ENCODE measurements at regions not wholly inside any gene's neighbourhood (a gene's known extent, or its start where the extent isn't known, plus 50 kb on each side); places are given as distances from the start of the nearest gene placed in this dataset.

DNA sequence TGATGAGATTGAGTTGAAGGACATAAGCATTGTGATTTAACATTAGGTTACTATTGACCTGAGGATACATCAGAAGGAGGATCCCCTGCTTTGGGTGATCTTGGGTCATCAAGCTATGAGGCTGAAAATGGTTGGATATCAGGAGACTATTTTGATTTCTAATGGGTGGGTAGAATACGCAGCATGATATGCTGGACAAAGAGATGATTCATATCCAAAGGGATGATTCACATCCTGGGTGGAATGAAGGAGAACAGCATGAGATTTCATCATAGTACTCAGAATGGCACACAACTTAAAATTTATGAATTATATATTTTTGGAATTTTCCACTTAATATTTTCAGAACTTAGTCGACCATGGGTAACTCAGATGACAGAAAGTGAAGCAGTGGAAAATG, 1759.5 kb upstream of the C9orf72 start:
- TF ChIP-seq CTCF (conservative IDR thresholded peaks at IDR 0.05; ENCODE audit: control insufficient read depth, insufficient read depth, low read depth, low read length), result no peak
- H3K4me3 ChIP-seq (ENCODE audit: control insufficient read depth, low read depth, low read length), result no peak overlapping the region
- peak; percentile 81 for DNase-seq (ENCODE audit: low read depth)

DNA sequence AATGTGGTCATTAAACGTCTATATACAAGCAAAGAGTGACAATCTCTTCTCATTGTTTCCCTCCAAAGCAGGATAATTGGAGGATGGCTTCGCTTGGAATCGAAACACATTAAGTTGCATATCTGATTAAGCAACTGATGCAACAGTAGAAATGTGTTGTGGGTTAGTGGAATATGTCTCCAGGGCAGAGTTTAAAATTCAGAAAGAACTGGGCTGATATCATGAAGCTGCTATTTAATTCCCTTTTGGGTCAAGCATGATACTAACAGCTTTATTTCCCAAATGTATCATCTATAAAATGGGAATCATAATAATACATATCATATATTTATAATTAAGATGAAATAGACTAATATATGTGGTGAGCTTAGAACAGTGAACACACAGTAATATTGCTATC, 1763.0 kb upstream of the C9orf72 start:
- H3K4me3 ChIP-seq (ENCODE audit: control insufficient read depth, low read depth, low read length), result no peak overlapping the region
- no peak for TF ChIP-seq CTCF (conservative IDR thresholded peaks at IDR 0.05; ENCODE audit: control insufficient read depth, insufficient read depth, low read depth, low read length)
- no peak for DNase-seq (ENCODE audit: low read depth)

DNA sequence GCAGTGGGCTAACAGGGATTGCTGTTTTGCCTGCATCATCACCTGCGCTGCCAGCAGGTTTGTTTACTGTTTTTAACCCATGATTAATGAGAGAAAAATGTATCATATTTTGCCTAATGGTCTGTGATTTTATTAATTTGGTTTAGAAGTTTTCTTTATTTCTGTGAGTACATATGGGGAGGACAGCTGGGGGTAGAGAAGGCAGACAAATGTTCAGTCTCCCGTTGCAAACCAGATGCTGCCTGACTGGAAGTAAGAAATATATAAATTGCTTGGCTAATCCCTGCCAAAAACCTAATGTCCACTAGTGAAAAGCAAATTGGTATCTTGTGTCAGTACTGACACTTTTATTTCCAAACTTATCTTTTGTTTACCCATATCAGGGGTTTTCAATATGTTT, 1766.1 kb upstream of the C9orf72 start:
- H3K4me3 ChIP-seq (ENCODE audit: control insufficient read depth, low read depth, low read length), result no peak overlapping the region
- no peak for TF ChIP-seq CTCF (conservative IDR thresholded peaks at IDR 0.05; ENCODE audit: control insufficient read depth, insufficient read depth, low read depth, low read length)
- no peak for DNase-seq (ENCODE audit: low read depth)

GRCh38 chr9:29348999-29349398, 1775.7 kb upstream of the C9orf72 start:
- no peak overlapping the region for H3K4me3 ChIP-seq (ENCODE audit: control insufficient read depth, low read depth, low read length)
- no peak for TF ChIP-seq CTCF (conservative IDR thresholded peaks at IDR 0.05; ENCODE audit: control insufficient read depth, insufficient read depth, low read depth, low read length)
- peak; percentile 24 for DNase-seq (ENCODE audit: low read depth)

GRCh38 chr9:29389421-29389820, 1816.1 kb upstream of the C9orf72 start:
- peak; percentile 2 for DNase-seq (ENCODE audit: low read depth)
- no peak for TF ChIP-seq CTCF (conservative IDR thresholded peaks at IDR 0.05; ENCODE audit: control insufficient read depth, insufficient read depth, low read depth, low read length)
- no peak overlapping the region for H3K4me3 ChIP-seq (ENCODE audit: control insufficient read depth, low read depth, low read length)

DNA sequence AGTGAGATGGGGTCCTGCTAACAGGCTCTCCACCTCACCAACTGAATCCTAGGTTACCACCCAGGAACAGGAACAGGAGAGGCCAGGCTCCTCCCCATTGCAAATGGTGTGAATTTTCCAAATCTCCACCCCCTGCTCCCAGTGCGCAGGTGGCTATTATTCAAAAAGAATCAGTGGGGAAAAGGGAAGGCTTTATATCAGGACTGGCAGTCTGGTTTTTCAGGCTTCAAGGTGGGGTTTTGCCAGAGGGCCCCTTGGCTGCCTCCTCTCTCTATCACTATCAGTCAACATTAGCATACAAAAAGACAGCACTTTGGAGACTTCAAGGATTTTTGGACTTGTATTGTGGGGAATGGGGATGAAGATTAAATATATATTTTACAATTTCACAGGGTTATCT, 1817.6 kb upstream of the C9orf72 start:
- DNase-seq (ENCODE audit: low read depth), result no peak
- H3K4me3 ChIP-seq (ENCODE audit: control insufficient read depth, low read depth, low read length), result no peak overlapping the region
- TF ChIP-seq CTCF (conservative IDR thresholded peaks at IDR 0.05; ENCODE audit: control insufficient read depth, insufficient read depth, low read depth, low read length), result no peak

GRCh38 chr9:29393064-29393463, 1819.8 kb upstream of the C9orf72 start:
- no peak overlapping the region for H3K4me3 ChIP-seq (ENCODE audit: control insufficient read depth, low read depth, low read length)
- peak; percentile 48 for DNase-seq (ENCODE audit: low read depth)
- no peak for TF ChIP-seq CTCF (conservative IDR thresholded peaks at IDR 0.05; ENCODE audit: control insufficient read depth, insufficient read depth, low read depth, low read length)
